Skeletal muscle tissue (tissue), 3 donors: ENCODE measurements at regions not wholly inside any gene's neighbourhood (a gene's known extent, or its start where the extent isn't known, plus 50 kb on each side); places are given as distances from the start of the nearest gene placed in this dataset.

Source experiments
- H3K27ac ChIP-seq: one replicate; pipeline ENCODE4 v1.7.0; 2013; ENCODE audit warnings: mild to moderate bottlenecking, low read depth, low read length, inconsistent platforms
- H3K27me3 ChIP-seq, 3 donors: one replicate each; pipeline ENCODE4 v1.7.0; 2013; ENCODE audit warnings: low read length in 3 of 3; ENCODE audit not compliant: control insufficient read depth in 3 of 3, insufficient read depth in 3 of 3
- H3K36me3 ChIP-seq, 3 donors: one replicate each; pipeline ENCODE4 v1.7.0; 2013; ENCODE audit warnings: low read length in 3 of 3; ENCODE audit not compliant: control insufficient read depth in 3 of 3, insufficient read depth in 3 of 3
- H3K4me1 ChIP-seq, 3 donors: one replicate each; pipeline ENCODE4 v1.7.0; 2013; ENCODE audit warnings: low read length in 3 of 3, mild to moderate bottlenecking in 3 of 3; ENCODE audit not compliant: control insufficient read depth in 3 of 3, insufficient read depth in 3 of 3
- H3K4me3 ChIP-seq, 3 donors: one replicate each; pipeline ENCODE4 v1.7.0; 2013; ENCODE audit warnings: low read length in 3 of 3
- H3K9ac ChIP-seq, 3 donors: one replicate each; pipeline ENCODE4 v1.7.0; 2013; ENCODE audit warnings: low read length in 3 of 3, mild to moderate bottlenecking in 3 of 3, moderate library complexity in 2 of 3, low read depth in 1 of 3
- H3K9me3 ChIP-seq, 3 donors: one replicate each; pipeline ENCODE4 v1.7.0; 2013; ENCODE audit warnings: low read length in 3 of 3; ENCODE audit not compliant: control insufficient read depth in 3 of 3
- donor health status: Osteomylitis.

DNA sequence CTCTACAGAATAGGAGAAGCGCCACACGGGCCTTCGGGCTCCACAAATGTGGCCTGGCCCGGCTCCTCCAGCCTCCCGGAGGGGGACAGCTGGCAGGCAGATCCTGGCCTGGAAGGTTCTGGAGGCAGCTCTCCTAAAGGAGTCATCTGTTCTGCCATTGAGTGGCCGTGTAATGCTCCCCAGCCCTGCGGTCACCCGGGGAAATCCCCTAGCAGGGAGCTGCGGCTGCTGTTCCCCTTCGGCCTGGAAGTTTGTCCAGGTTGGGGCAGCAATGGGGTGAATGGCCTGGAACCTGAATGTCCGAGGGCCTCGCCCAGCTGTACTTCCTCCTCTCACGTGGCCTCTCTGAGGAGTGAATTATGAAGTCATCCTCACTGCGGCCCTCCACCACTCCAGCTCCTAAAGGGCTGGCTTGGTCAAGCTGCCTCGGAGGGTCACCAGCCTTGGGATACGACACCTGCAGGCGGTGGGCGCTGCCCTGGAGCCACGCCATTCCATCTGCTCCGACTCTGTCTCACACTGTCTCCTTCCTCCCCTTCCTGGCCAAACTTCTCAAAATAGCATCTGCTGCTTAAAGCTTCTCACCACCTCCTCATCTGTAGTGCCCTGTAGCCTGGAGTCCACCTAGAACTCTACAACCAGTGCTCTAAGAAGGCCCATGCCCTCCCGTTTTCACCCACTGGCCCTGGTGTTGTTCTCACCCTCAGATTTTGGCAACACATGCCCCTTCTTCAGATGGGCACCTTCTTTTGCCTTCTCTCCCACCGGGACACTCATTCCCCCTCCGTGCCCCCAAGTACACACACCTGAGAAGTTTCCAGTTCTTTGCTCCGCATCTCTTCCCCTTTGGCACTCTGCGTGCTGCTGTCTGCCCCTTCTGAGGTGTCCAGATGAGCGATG is 54.4 kb upstream of the TMPRSS2 start:
- Histone ChIP-seq H3K9me3 (no peaks in the 10 kb centered on the region), H3K4me1 (no peaks in the 10 kb centered on the region), H3K9ac (no peak overlapping the region), H3K36me3 (no peaks in the 10 kb centered on the region), H3K4me3 (no peak overlapping the region), H3K27ac (no peak overlapping the region), H3K27me3 (peaks cover 3 to 39% (median 17%) of the 10 kb centered on the region in 3 donors)

GRCh38 chr21:41561701-41562100 is 53.7 kb upstream of the TMPRSS2 start:
- Histone ChIP-seq H3K36me3 (no peaks in the 10 kb centered on the region), H3K27ac (no peak overlapping the region), H3K4me3 (no peak overlapping the region), H3K4me1 (no peaks in the 10 kb centered on the region), H3K9ac (no peak overlapping the region), H3K9me3 (no peaks in the 10 kb centered on the region), H3K27me3 (peaks cover 3 to 42% (median 17%) of the 10 kb centered on the region in 3 donors)

- Histone ChIP-seq H3K4me3 (no peak overlapping the region), H3K9ac (no peak overlapping the region), H3K36me3 (no peaks in the 10 kb centered on the region), H3K9me3 (no peaks in the 10 kb centered on the region), H3K27me3 (peaks cover 0 to 37% (median 14%) of the 10 kb centered on the region in 3 donors), H3K4me1 (no peaks in the 10 kb centered on the region), H3K27ac (no peak overlapping the region)
Measured at GRCh38 chr21:41560661-41561158, 52.8 kb upstream of the TMPRSS2 start.

- no peaks in the 10 kb centered on the region for H3K9me3 ChIP-seq
- no peak overlapping the region for H3K9ac ChIP-seq
- H3K36me3 ChIP-seq: no peaks in the 10 kb centered on the region
- no peaks in the 10 kb centered on the region for H3K4me1 ChIP-seq
- H3K27ac ChIP-seq: no peak overlapping the region
- peaks cover 0 to 37% (median 14%) of the 10 kb centered on the region in 3 donors for H3K27me3 ChIP-seq
- H3K4me3 ChIP-seq: no peak overlapping the region
Measured at GRCh38 chr21:41559658-41560631, 52.0 kb upstream of the TMPRSS2 start.

- no peaks in the 10 kb centered on the region for H3K9me3 ChIP-seq
- no peak overlapping the region for H3K9ac ChIP-seq
- H3K4me3 ChIP-seq: no peak overlapping the region
- no peaks in the 10 kb centered on the region for H3K36me3 ChIP-seq
- no peaks in the 10 kb centered on the region for H3K4me1 ChIP-seq
- H3K27me3 ChIP-seq: peaks cover 0 to 37% (median 14%) of the 10 kb centered on the region in 3 donors
- H3K27ac ChIP-seq: no peak overlapping the region
Measured at GRCh38 chr21:41558842-41559241, 50.9 kb upstream of the TMPRSS2 start.

GRCh38 chr21:41557884-41558283 is 49.9 kb upstream of the TMPRSS2 start:
- no peak overlapping the region for H3K9ac ChIP-seq
- no peak overlapping the region for H3K27ac ChIP-seq
- peaks cover 0 to 30% (median 10%) of the 10 kb centered on the region in 3 donors for H3K27me3 ChIP-seq
- H3K4me3 ChIP-seq: no peak overlapping the region
- no peaks in the 10 kb centered on the region for H3K9me3 ChIP-seq
- no peaks in the 10 kb centered on the region for H3K36me3 ChIP-seq
- no peaks in the 10 kb centered on the region for H3K4me1 ChIP-seq
